Activated B cell treated with CpG ODN at 0.5 μM for 24 hours (primary cell): ENCODE measurements at regions not wholly inside any gene's neighbourhood (a gene's known extent, or its start where the extent isn't known, plus 50 kb on each side); places are given as distances from the start of the nearest gene placed in this dataset.

Experiments
- ATAC-seq: fragments of 200-7000 bp; cut with Tn5 transposase; one replicate; pipeline ENCODE4 v1.10.0; 2021; ENCODE audit warnings: low read depth, mild to moderate bottlenecking, moderate library complexity
- CTCF ChIA-PET: fragments of 350-600 bp; sonication (Branson Sonifier 250); formaldehyde crosslinking; loops from one replicate; lab custom pipeline; 2021; ENCODE audit warnings: antibody characterized with exemption; lab: Charles Lee
- POLR2A ChIA-PET: fragments of 350-600 bp; sonication (Branson Sonifier 250); formaldehyde crosslinking; loops from one replicate; lab custom pipeline; 2021; ENCODE audit warnings: antibody characterized with exemption; lab: Charles Lee
- DNase-seq: peaks from one replicate; pipeline ENCODE4 v3.0.0; 2022
- H3K27ac Mint-ChIP-seq: one replicate; pipeline ENCODE4 v1.8.0; 2020; ENCODE audit warnings: mixed read lengths
- H3K27me3 Mint-ChIP-seq: one replicate; pipeline ENCODE4 v1.8.0; 2021; ENCODE audit warnings: mixed read lengths
- H3K36me3 Mint-ChIP-seq: one replicate; pipeline ENCODE4 v1.8.0; 2021; ENCODE audit warnings: low read depth, mixed read lengths
- H3K4me1 Mint-ChIP-seq: one replicate; pipeline ENCODE4 v1.8.0; 2021; ENCODE audit warnings: mixed read lengths
- H3K4me3 Mint-ChIP-seq: one replicate; pipeline ENCODE4 v1.8.0; 2020; ENCODE audit warnings: mild to moderate bottlenecking, mixed read lengths
- H3K9me3 Mint-ChIP-seq: one replicate; pipeline ENCODE4 v1.8.0; 2020; ENCODE audit warnings: mixed read lengths
- intact Hi-C: fragments of 100-400 bp; cut with micrococcal nuclease; formaldehyde crosslinking; loops from one replicate; pipeline ENCODE4 v1.15.1; 2024
- TF ChIP-seq, protein P1 (sequence below): fragments of 200-600 bp; IDR thresholded peaks from one replicate; pipeline ENCODE4 v1.8.0; 2022; ENCODE audit warnings: antibody characterized with exemption, mild to moderate bottlenecking

GRCh38 chr21:25362375-25363267, 244.7 kb downstream of the MRPL39 start:
- Mint-ChIP-seq H3K4me3 (no peak overlapping the region), H3K27ac (no peak overlapping the region), H3K36me3 (peaks cover 2% of the 10 kb centered on the region), H3K27me3 (no peaks in the 10 kb centered on the region), H3K4me1 (peaks cover 2% of the 10 kb centered on the region), H3K9me3 (peaks cover 5% of the 10 kb centered on the region)
- ChIA-PET CTCF (no interaction called here), POLR2A (no interaction called here)
- ATAC-seq (no peak), DNase-seq (no peak)
- intact Hi-C loops = no loop called here
- TF ChIP-seq, protein P1, sequence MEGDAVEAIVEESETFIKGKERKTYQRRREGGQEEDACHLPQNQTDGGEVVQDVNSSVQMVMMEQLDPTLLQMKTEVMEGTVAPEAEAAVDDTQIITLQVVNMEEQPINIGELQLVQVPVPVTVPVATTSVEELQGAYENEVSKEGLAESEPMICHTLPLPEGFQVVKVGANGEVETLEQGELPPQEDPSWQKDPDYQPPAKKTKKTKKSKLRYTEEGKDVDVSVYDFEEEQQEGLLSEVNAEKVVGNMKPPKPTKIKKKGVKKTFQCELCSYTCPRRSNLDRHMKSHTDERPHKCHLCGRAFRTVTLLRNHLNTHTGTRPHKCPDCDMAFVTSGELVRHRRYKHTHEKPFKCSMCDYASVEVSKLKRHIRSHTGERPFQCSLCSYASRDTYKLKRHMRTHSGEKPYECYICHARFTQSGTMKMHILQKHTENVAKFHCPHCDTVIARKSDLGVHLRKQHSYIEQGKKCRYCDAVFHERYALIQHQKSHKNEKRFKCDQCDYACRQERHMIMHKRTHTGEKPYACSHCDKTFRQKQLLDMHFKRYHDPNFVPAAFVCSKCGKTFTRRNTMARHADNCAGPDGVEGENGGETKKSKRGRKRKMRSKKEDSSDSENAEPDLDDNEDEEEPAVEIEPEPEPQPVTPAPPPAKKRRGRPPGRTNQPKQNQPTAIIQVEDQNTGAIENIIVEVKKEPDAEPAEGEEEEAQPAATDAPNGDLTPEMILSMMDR = no peak

DNA sequence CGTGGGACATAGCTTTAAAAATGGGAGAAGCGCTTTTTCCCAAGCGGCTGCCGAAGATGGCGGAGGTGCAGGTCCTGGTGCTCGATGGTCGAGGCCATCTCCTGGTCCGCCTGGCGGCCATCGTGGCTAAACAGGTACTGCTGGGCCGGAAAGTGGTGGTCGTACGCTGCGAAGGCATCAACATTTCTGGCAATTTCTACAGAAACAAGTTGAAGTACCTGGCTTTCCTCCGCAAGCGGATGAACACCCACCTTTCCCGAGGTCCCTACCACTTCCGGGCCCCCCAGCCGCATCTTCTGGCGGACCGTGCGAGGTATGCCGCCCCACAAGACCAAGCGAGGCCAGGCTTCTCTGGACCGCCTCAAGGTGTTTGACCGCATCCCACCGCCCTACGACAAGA, 245.5 kb downstream of the MRPL39 start:
- intact Hi-C loops = no loop called here
- Mint-ChIP-seq H3K27me3 (no peaks in the 10 kb centered on the region), H3K4me3 (no peak overlapping the region), H3K9me3 (peaks cover 5% of the 10 kb centered on the region), H3K4me1 (peaks cover 2% of the 10 kb centered on the region), H3K27ac (no peak overlapping the region), H3K36me3 (peaks cover 2% of the 10 kb centered on the region)
- DNase-seq = no peak
- POLR2A ChIA-PET = no interaction called here
- ATAC-seq = no peak
- CTCF ChIA-PET = no interaction called here
- TF ChIP-seq, protein P1 = no peak

- intact Hi-C loops = no loop called here
- H3K27ac Mint-ChIP-seq = no peak overlapping the region
- no peaks in the 10 kb centered on the region for H3K27me3 Mint-ChIP-seq
- peaks cover 2% of the 10 kb centered on the region for H3K4me1 Mint-ChIP-seq
- peaks cover 5% of the 10 kb centered on the region for H3K9me3 Mint-ChIP-seq
- no peak overlapping the region for H3K4me3 Mint-ChIP-seq
- ChIA-PET POLR2A (no interaction called here), CTCF (interaction anchor here (0.7 to 1.3 kb wide), 3 partner anchors 15 to 1570 kb away, joined by 3 to 4 read pairs (median 3); no protein-coding TSS in a partner anchor)
- TF ChIP-seq, protein P1 = no peak
- DNase-seq = no peak
- no peak for ATAC-seq
- H3K36me3 Mint-ChIP-seq = peaks cover 2% of the 10 kb centered on the region
These were observed 246.2 kb downstream of the MRPL39 start for GRCh38 chr21:25361097-25361496.

DNA sequence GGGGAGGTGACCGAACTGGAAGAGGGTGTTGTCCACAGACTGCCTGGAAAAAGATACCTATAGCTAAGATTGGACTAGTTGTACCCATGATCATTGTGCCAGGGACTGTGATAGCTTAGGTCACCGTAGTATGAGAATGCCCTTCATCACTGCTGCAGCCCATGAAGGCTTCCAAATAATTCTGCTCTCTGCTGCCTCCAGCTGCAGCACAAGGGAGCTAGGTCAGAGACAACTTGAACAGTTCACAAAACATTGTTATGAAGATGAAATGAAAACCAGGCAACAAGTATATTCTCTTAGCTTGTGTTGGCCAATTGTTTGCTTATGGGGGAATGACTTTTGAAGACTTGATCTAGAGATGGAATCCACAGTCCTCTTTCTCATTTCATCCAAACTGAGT, 246.7 kb downstream of the MRPL39 start:
- Mint-ChIP-seq H3K27ac (no peak overlapping the region), H3K27me3 (no peaks in the 10 kb centered on the region), H3K4me3 (no peak overlapping the region), H3K36me3 (peaks cover 2% of the 10 kb centered on the region), H3K4me1 (peaks cover 2% of the 10 kb centered on the region), H3K9me3 (peaks cover 5% of the 10 kb centered on the region)
- CTCF ChIA-PET = interaction anchor here (1.0 to 1.3 kb wide), 3 partner anchors 10 to 1570 kb away, joined by 3 to 7 read pairs (median 4); no protein-coding TSS in a partner anchor
- TF ChIP-seq, protein P1 = no peak
- POLR2A ChIA-PET = no interaction called here
- ATAC-seq (no peak), DNase-seq (no peak)
- intact Hi-C loops = no loop called here

GRCh38 chr21:25359724-25360123, 247.6 kb downstream of the MRPL39 start:
- ChIA-PET CTCF (interaction anchor here (1.3 kb wide), 1 partner anchor 9 kb away, joined by 7 read pairs; no protein-coding TSS in a partner anchor), POLR2A (no interaction called here)
- H3K4me3 Mint-ChIP-seq = no peak overlapping the region
- H3K4me1 Mint-ChIP-seq = peaks cover 2% of the 10 kb centered on the region
- intact Hi-C loops = no loop called here
- H3K27ac Mint-ChIP-seq = no peak overlapping the region
- peaks cover 5% of the 10 kb centered on the region for H3K9me3 Mint-ChIP-seq
- DNase-seq (no peak), ATAC-seq (no peak)
- no peaks in the 10 kb centered on the region for H3K27me3 Mint-ChIP-seq
- TF ChIP-seq, protein P1 = no peak
- H3K36me3 Mint-ChIP-seq = peaks cover 2% of the 10 kb centered on the region
